B cell (primary cell): ENCODE measurements at regions not wholly inside any gene's neighbourhood (a gene's known extent, or its start where the extent isn't known, plus 50 kb on each side); places are given as distances from the start of the nearest gene placed in this dataset.

Experiments
- ATAC-seq: fragments of 200-7000 bp; cut with Tn5 transposase; one replicate; pipeline ENCODE4 v1.10.0; 2021; ENCODE audit warnings: low read depth, mild to moderate bottlenecking, moderate number of reproducible peaks, moderate library complexity
- CTCF ChIA-PET: fragments of 350-600 bp; sonication (Branson Sonifier 250); formaldehyde crosslinking; loops from one replicate; lab custom pipeline; 2021; ENCODE audit warnings: antibody characterized with exemption, inconsistent platforms; lab: Charles Lee
- POLR2A ChIA-PET: fragments of 350-600 bp; sonication (Branson Sonifier 250); formaldehyde crosslinking; loops from one replicate; lab custom pipeline; 2021; ENCODE audit warnings: antibody characterized with exemption; lab: Charles Lee
- DNase-seq: peaks from one replicate; pipeline ENCODE4 v3.0.0; 2013
- H2AFZ ChIP-seq: 2 replicates; pipeline ENCODE4 v1.6.1; 2012; ENCODE audit warnings: mild to moderate bottlenecking, low read depth, low read length; ENCODE audit not compliant: insufficient read depth, poor library complexity, severe bottlenecking
- H3K27ac ChIP-seq, 2 donors: 1 replicate in 1 of 2; 2 replicates in 1 of 2; pipeline ENCODE4 v1.5.1; 2012 to 2013; ENCODE audit warnings: low read length in 2 of 2, mild to moderate bottlenecking in 2 of 2, moderate library complexity in 1 of 2
- H3K27me3 ChIP-seq, 4 experiments: fragments of 200-600 bp in 1 of 4; sonication (generic) in 1 of 4; replicated peaks in 1 of 4; 1 replicate in 2 of 4; 2 replicates in 2 of 4; pipeline versions ENCODE4 v1.6.1 to v1.7.0; 2013 to 2016; ENCODE audit warnings: low read length in 3 of 4, mild to moderate bottlenecking in 2 of 4, mixed read lengths in 1 of 4, moderate library complexity in 1 of 4; ENCODE audit not compliant: insufficient read depth in 4 of 4, control insufficient read depth in 3 of 4; ENCODE audit errors: control extremely low read depth in 1 of 4
- H3K36me3 ChIP-seq, 2 experiments: replicated peaks in 1 of 2; 1 replicate in 1 of 2; 2 replicates in 1 of 2; pipeline versions ENCODE4 v1.6.1 to v1.7.1; 2013; ENCODE audit warnings: low read length in 1 of 2; ENCODE audit not compliant: insufficient read depth in 2 of 2, control insufficient read depth in 1 of 2; ENCODE audit errors: control extremely low read depth in 1 of 2, extremely low read depth in 1 of 2
- H3K4me1 ChIP-seq, 2 donors: fragments of 200-600 bp in 1 of 2; sonication (generic) in 1 of 2; 1 replicate in 1 of 2; 2 replicates in 1 of 2; pipeline versions ENCODE4 v1.5.1 to v1.6.1; 2013 to 2017; ENCODE audit warnings: low read length in 2 of 2; ENCODE audit not compliant: control insufficient read depth in 2 of 2, insufficient read depth in 2 of 2
- H3K4me2 ChIP-seq: replicated peaks from 2 replicates; pipeline ENCODE3; 2012; ENCODE audit warnings: mild to moderate bottlenecking, low read depth, low read length; ENCODE audit not compliant: poor library complexity, severe bottlenecking
- H3K4me3 ChIP-seq, 5 experiments: fragments of 200-600 bp in 1 of 5; sonication (generic) in 1 of 5; 1 replicate in 3 of 5; 2 replicates in 2 of 5; pipeline versions ENCODE4 v1.5.1 to v1.7.0; 2011 to 2016; ENCODE audit warnings: low read length in 4 of 5, mild to moderate bottlenecking in 4 of 5, low read depth in 2 of 5, control low read depth in 1 of 5, moderate library complexity in 1 of 5; ENCODE audit not compliant: insufficient read depth in 1 of 5; ENCODE audit errors: control extremely low read depth in 1 of 5, extremely low read depth in 1 of 5
- H3K79me2 ChIP-seq: fragments of 200-600 bp; sonication (generic); one replicate; pipeline ENCODE4 v1.6.0; 2016; ENCODE audit warnings: low read length; ENCODE audit not compliant: control insufficient read depth, insufficient read depth
- H3K9ac ChIP-seq: fragments of 200-600 bp; sonication (generic); 2 replicates; pipeline ENCODE4 v1.6.1; 2017; ENCODE audit warnings: mild to moderate bottlenecking, low read length, moderate library complexity
- H3K9me3 ChIP-seq, 3 donors: one replicate each; pipeline versions ENCODE4 v1.6.1 to v1.7.1; 2013; ENCODE audit warnings: low read length in 2 of 3; ENCODE audit not compliant: control insufficient read depth in 2 of 3, insufficient read depth in 1 of 3; ENCODE audit errors: control extremely low read depth in 1 of 3
- H4K20me1 ChIP-seq: 2 replicates; pipeline ENCODE4 v1.6.0; 2012; ENCODE audit warnings: mild to moderate bottlenecking, low read length; ENCODE audit not compliant: insufficient read depth, control insufficient read depth, poor library complexity, severe bottlenecking
- H3K27ac Mint-ChIP-seq: one replicate; pipeline ENCODE4 v1.8.0; 2021; ENCODE audit warnings: mixed read lengths
- H3K27me3 Mint-ChIP-seq: one replicate; pipeline ENCODE4 v1.8.0; 2021; ENCODE audit warnings: mixed read lengths
- H3K4me1 Mint-ChIP-seq: one replicate; pipeline ENCODE4 v1.8.0; 2021; ENCODE audit warnings: mixed read lengths
- H3K4me3 Mint-ChIP-seq: one replicate; pipeline ENCODE4 v1.8.0; 2021; ENCODE audit warnings: mixed read lengths
- H3K9me3 Mint-ChIP-seq: one replicate; pipeline ENCODE4 v1.8.0; 2022; ENCODE audit warnings: mixed read lengths; ENCODE audit not compliant: insufficient read depth
- EZH2 ChIP-seq: IDR thresholded peaks from 2 replicates; pipeline ENCODE4 v1.6.1; 2012; ENCODE audit warnings: borderline replicate concordance, low read depth, mild to moderate bottlenecking, moderate library complexity, low read length; ENCODE audit not compliant: insufficient read depth, poor library complexity, severe bottlenecking
- WGBS: methylation state at CpG from one replicate; pipeline ENCODE4 v1.1.5; 2013; ENCODE audit warnings: missing lambda C conversion rate; ENCODE audit not compliant: insufficient coverage; 5-methylcytosine and 5-hydroxymethylcytosine counted together
- intact Hi-C: fragments of 100-400 bp; cut with micrococcal nuclease; formaldehyde crosslinking; loops from one replicate; pipeline ENCODE4 v1.10.0; 2022
- TF ChIP-seq, protein P1 (sequence below): fragments of 200-600 bp; IDR thresholded peaks from one replicate; pipeline ENCODE4 v1.8.0; 2022; ENCODE audit warnings: antibody characterized with exemption, mild to moderate bottlenecking

DNA sequence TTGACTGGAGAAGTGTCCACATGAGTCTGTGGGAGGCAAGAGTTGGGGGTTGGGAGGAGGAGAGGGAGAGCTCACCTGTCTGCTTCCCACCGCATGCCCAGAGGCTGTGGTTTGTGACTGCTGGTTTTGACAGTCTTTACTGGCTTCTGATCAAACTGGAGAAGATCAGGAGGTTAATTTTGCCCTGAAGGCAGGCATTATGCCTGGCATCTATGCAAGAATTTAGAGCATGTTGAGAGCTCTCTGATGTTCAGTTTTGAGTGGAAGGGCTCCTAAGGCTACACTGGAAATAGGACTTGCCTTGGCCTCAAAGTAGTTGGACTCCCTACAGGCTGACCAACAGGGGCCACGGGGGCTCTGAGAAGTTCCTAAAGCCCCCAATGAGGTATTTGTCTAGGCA lies 101.6 kb downstream of the TLR5 start:
- H3K4me2 ChIP-seq = no peak overlapping the region
- ATAC-seq (no peak), DNase-seq (no peak)
- H3K27me3 Mint-ChIP-seq = peaks cover 26% of the 10 kb centered on the region
- no peak overlapping the region for H3K27ac ChIP-seq
- intact Hi-C loops = no loop called here
- ChIA-PET POLR2A (no interaction called here), CTCF (no interaction called here)
- H3K9me3 Mint-ChIP-seq = peaks cover 4% of the 10 kb centered on the region
- H3K27ac Mint-ChIP-seq = no peak overlapping the region
- H4K20me1 ChIP-seq = no peaks in the 10 kb centered on the region
- no peak overlapping the region for H3K9ac ChIP-seq
- H3K27me3 ChIP-seq = peaks cover 0 to 3% (median 0%) of the 10 kb centered on the region in 4 experiments
- H3K36me3 ChIP-seq = no peaks in the 10 kb centered on the region
- no peaks in the 10 kb centered on the region for H3K4me1 Mint-ChIP-seq
- TF ChIP-seq, protein P1, sequence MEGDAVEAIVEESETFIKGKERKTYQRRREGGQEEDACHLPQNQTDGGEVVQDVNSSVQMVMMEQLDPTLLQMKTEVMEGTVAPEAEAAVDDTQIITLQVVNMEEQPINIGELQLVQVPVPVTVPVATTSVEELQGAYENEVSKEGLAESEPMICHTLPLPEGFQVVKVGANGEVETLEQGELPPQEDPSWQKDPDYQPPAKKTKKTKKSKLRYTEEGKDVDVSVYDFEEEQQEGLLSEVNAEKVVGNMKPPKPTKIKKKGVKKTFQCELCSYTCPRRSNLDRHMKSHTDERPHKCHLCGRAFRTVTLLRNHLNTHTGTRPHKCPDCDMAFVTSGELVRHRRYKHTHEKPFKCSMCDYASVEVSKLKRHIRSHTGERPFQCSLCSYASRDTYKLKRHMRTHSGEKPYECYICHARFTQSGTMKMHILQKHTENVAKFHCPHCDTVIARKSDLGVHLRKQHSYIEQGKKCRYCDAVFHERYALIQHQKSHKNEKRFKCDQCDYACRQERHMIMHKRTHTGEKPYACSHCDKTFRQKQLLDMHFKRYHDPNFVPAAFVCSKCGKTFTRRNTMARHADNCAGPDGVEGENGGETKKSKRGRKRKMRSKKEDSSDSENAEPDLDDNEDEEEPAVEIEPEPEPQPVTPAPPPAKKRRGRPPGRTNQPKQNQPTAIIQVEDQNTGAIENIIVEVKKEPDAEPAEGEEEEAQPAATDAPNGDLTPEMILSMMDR = no peak
- TF ChIP-seq EZH2 = no peak
- H3K79me2 ChIP-seq = no peaks in the 10 kb centered on the region
- H3K4me1 ChIP-seq = no peaks in the 10 kb centered on the region
- WGBS = 79% methylated on average over 2 of the region's 2 CpGs
- H3K4me3 ChIP-seq = no peak overlapping the region
- H3K9me3 ChIP-seq = peaks cover 0 to 5% (median 0%) of the 10 kb centered on the region in 3 donors
- H3K4me3 Mint-ChIP-seq = no peak overlapping the region
- H2AFZ ChIP-seq = no peak overlapping the region

- Histone ChIP-seq H3K79me2 (no peaks in the 10 kb centered on the region), H3K9me3 (peaks cover 0 to 9% (median 0%) of the 10 kb centered on the region in 3 donors), H3K27me3 (peaks cover 0 to 5% (median 0%) of the 10 kb centered on the region in 4 experiments), H3K9ac (no peak overlapping the region), H4K20me1 (no peaks in the 10 kb centered on the region), H3K27ac (no peak overlapping the region), H3K4me1 (no peaks in the 10 kb centered on the region), H3K36me3 (no peaks in the 10 kb centered on the region), H3K4me3 (no peak overlapping the region), H3K4me2 (no peak overlapping the region), H2AFZ (no peak overlapping the region)
- peaks cover 8% of the 10 kb centered on the region for H3K9me3 Mint-ChIP-seq
- H3K4me1 Mint-ChIP-seq = no peaks in the 10 kb centered on the region
- TF ChIP-seq EZH2 = no peak
- TF ChIP-seq, protein P1 = no peak
- DNase-seq (no peak), ATAC-seq (no peak)
- intact Hi-C loops = no loop called here
- ChIA-PET POLR2A (no interaction called here), CTCF (no interaction called here)
- H3K27ac Mint-ChIP-seq = no peak overlapping the region
- H3K4me3 Mint-ChIP-seq = no peak overlapping the region
- WGBS = 73% methylated on average over 4 of the region's 4 CpGs
- H3K27me3 Mint-ChIP-seq = peaks cover 19% of the 10 kb centered on the region
Observed at GRCh38 chr1:223045164-223045957, 97.7 kb downstream of the TLR5 start.
